ENCODE measurements at regions not wholly inside any gene's neighbourhood (a gene's known extent, or its start where the extent isn't known, plus 50 kb on each side); places are given as distances from the start of the nearest gene placed in this dataset.

GRCh38 chr9:1267141-1267570 is 217.0 kb downstream of the DMRT2 start:
- peak; percentile 22 for DNase-seq (ENCODE audit: low spot score)

- DNase-seq (ENCODE audit: low spot score), result peak; percentile 39
Measured at GRCh38 chr9:1267581-1267980, 217.4 kb downstream of the DMRT2 start.

GRCh38 chr9:1269533-1270315 is 219.6 kb downstream of the DMRT2 start:
- DNase-seq (ENCODE audit: low spot score), result no peak

GRCh38 chr9:1271367-1271766 is 221.2 kb downstream of the DMRT2 start:
- peak; percentile 35 for DNase-seq (ENCODE audit: low spot score)

- no peak for DNase-seq (ENCODE audit: low spot score)
Measured at GRCh38 chr9:1271786-1272185, 221.6 kb downstream of the DMRT2 start.

- no peak for DNase-seq (ENCODE audit: low spot score)
Measured at GRCh38 chr9:1272488-1272887, 222.3 kb downstream of the DMRT2 start.

- DNase-seq (ENCODE audit: low spot score), result no peak
Measured at GRCh38 chr9:1273859-1274258, 223.7 kb downstream of the DMRT2 start.

- no peak for DNase-seq (ENCODE audit: low spot score)
Measured at GRCh38 chr9:1274334-1274733, 224.2 kb downstream of the DMRT2 start.

- no peak for DNase-seq (ENCODE audit: low spot score)
Measured at GRCh38 chr9:1276474-1276873, 226.3 kb downstream of the DMRT2 start.

- no peak for DNase-seq (ENCODE audit: low spot score)
Measured at GRCh38 chr9:1284727-1285126, 234.6 kb downstream of the DMRT2 start.

GRCh38 chr9:1285526-1285925 is 235.4 kb downstream of the DMRT2 start:
- DNase-seq (ENCODE audit: low spot score), result no peak

GRCh38 chr9:1292384-1292783 is 242.2 kb downstream of the DMRT2 start:
- no peak for DNase-seq (ENCODE audit: low spot score)

- no peak for DNase-seq (ENCODE audit: low spot score)
Measured at GRCh38 chr9:1294641-1295258, 244.6 kb downstream of the DMRT2 start.

- no peak for DNase-seq (ENCODE audit: low spot score)
Measured at GRCh38 chr9:1296331-1296730, 246.2 kb downstream of the DMRT2 start.

GRCh38 chr9:1298046-1298445 is 247.9 kb downstream of the DMRT2 start:
- no peak for DNase-seq (ENCODE audit: low spot score)

GRCh38 chr9:1300941-1301340 is 250.8 kb downstream of the DMRT2 start:
- DNase-seq (ENCODE audit: low spot score), result no peak

GRCh38 chr9:1303932-1304331 is 253.8 kb downstream of the DMRT2 start:
- no peak for DNase-seq (ENCODE audit: low spot score)

GRCh38 chr9:1311462-1312042 is 261.4 kb downstream of the DMRT2 start:
- no peak for DNase-seq (ENCODE audit: low spot score)

- DNase-seq (ENCODE audit: low spot score), result no peak
Measured at GRCh38 chr9:1319436-1319835, 269.3 kb downstream of the DMRT2 start.

- no peak for DNase-seq (ENCODE audit: low spot score)
Measured at GRCh38 chr9:1320051-1320557, 269.9 kb downstream of the DMRT2 start.

GRCh38 chr9:1320607-1321195 is 270.5 kb downstream of the DMRT2 start:
- no peak for DNase-seq (ENCODE audit: low spot score)

GRCh38 chr9:1327467-1327866 is 277.3 kb downstream of the DMRT2 start:
- DNase-seq (ENCODE audit: low spot score), result no peak
